GM18909 (cell line): ENCODE measurements at regions not wholly inside any gene's neighbourhood (a gene's known extent, or its start where the extent isn't known, plus 50 kb on each side); places are given as distances from the start of the nearest gene placed in this dataset.

Source experiments
- ATAC-seq: cut with Tn5 transposase; IDR thresholded peaks from one replicate; pipeline ENCODE4 v1.9.1; 2021; ENCODE audit warnings: mild to moderate bottlenecking; ENCODE audit not compliant: unreplicated experiment, poor library complexity

DNA sequence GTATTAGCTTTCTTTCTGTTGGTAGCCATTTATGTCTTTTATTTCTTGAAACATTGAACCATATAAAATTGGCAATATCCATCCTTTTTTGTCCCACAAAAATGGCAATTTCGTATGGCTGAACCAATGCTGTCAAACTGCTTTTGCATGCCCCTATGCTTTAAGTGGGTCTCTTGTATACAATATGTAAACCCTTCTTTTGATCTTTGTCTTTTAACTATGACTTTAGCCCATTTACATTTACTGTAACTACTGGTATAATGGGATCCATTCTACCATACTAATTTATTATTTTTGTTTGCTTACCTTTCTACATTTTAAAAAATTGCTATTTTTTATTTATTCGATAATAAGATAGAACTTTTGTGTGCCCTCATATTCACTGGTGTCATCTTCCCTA lies 93.4 kb downstream of the TENT4A start:
- no peak for ATAC-seq

DNA sequence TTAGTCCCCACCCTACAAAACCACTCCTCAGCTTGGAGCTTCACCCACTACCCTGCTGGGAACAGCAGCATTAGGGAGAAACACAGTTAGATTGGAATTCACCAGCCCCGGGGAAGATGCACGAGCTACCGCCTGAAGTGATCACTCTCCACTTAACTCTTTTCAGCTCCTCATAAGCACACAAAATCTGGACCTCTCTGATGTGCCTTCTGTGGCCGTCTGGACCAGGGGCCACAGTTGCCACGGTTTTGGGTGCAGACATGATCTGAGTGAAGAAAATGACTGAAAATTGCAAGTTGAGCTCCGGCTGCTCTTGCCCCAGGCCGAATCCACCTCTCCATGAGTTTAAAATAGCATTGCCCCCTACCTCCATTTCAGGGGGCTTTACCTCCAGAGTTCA lies 95.2 kb downstream of the TENT4A start:
- ATAC-seq: no peak

DNA sequence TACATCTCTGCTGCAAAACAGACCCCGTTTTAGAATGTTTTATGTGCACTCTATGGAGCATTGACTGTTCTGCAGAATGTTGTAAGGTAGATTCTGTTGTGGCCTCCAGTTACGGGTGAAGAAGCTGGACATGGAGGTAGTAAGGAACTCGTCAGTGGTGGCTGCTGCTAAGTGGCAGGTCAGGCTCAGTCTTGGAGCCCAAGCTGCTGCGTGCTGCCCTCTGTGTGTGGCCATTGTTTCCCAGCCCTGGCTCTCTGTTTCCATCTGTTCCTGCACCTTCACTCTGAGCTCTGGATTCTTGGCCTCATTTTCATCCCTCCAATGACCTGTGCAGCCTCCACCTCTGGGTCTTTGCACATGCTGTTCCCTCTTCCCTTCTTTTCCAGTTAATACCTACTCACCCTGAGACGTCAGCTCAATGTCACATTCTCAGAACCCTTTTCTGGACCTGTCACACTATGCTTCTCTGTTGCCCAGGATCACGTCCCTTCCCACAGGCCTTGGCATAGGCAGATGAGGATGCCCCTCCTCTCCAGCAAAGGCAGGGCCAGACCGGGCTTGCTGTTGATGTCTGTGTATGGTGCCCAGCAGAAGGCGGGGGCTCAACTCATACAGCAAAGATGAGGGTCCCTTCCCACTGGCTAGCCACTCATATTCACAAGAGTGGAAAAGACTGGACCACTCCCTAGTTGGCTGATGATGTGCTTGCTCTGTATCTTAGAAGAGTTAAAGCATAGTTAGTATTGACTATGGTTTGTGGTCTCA lies 97.6 kb downstream of the TENT4A start:
- no peak for ATAC-seq

DNA sequence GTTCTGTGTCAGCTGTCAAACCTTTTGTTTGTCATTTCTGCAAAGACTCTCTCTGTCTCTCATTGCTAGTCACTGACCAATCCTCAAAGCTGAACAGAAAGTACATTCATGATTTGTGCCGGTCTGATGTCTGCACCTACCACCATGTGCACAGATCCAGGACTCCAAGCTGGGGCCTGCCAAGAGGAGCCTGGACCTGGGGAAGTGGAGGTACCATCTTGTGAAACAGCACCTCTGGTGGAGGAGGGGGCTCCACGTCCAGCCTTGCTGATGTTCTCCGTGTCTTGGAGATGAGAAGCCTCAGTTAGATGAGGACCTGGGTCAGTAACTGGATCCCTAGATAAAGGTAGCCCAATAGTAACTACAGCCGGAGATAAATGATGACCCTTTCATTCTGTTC lies 98.9 kb downstream of the TENT4A start:
- no peak for ATAC-seq

DNA sequence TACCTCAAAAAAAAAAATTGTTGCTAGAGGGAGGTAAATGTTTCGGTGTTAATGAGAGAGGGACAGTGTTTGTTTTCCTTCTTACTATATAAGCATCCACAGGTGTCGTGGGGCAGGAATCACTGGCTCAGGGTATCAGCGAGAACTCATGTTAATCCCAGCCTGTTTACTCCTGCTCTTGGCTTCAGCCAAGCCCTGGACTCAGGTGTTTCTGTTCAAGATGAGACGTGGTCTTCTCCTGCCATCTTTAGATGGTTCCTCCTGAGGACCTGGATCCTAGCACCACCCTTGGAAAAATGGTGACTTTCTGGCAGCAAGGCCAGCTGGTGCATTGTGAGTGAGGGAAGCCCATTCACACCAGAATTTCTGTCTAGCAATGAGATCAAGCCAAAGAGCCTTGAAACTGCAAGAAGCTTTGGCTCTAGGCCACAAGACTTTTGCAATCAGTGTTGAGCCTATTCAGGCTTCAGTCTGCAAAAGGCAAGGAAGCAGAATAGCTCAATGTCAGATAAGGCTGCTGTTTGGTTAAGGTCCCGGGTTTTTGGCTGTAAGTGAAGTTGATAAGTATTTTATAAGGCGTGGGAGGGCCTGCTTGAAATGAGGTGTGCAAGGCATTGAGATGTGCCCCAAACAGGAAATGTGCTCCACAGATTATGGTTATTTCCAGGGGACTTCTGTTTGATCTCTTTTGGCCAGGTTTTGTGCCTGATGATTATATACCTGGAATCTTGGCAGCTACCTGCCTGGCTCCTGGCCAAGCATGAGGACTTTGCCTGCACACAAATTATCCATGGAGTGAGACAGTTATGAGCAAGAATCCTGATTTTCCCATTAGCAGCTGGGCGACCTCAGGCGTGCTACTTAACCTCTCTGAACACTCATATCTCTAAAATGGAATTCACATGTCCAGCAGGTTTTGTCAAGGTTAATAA lies 99.8 kb downstream of the TENT4A start:
- no peak for ATAC-seq

DNA sequence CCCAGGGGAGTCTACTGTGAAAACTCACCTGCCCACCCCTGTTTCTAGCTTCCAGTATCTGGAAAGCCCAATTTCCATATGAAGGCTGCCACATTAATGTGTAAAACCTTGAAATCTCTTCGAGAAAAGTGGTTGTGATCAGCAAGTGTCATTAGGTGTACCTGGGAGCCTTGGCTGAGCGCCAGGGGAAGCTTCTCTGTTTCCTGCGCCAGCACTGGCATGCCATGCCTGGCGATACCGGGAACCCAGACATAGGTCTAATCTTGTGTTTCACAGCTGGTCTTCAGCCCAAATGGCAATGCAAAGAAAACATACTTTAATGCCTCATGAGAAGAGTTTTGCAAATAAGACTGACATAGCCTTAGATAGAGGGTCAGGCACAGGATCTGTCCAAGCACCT lies 101.6 kb downstream of the TENT4A start:
- ATAC-seq: no peak

DNA sequence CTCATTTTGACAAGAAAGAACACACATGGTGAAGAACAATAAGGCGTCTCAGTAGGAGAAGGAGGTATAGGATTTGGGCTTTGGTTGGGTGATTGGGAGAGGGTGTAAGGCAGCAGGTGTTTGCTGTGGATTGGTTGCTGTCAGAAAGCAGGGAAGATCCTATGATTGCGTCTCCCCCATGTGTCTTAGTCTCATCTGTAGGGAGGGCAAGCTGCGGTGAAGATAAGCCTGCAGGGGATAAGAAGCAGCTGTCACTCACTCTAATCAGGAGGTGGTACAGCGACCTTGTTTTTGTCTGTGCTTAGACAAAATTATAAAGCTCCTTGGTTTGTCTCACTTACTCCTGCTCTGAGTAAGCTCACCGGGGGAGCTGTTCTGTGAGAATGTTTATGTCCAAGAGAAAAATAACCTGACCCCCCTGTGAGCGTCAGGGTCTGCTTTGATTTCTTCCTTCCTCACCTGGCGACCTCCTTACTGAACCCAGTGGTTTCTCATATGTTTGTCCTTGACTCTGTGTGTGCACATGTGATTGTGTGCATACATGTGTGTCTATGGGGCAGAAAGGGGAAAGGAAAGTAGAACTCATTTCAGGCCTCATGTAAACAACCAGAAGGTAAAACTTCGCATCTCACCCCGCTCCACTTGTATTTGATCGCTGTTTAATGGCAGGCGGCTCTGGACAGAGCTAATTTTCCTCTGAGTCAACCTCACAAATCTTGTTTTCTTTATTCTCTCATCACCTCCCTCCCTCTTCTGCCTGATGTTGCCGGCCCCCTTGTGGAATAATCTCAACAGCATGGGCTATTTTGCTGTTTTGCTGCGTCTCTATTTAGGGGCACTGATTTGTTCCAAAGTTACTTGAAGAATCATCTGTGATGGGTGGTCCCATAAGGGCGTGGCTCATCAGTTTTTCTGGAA lies 105.6 kb downstream of the TENT4A start:
- no peak for ATAC-seq

DNA sequence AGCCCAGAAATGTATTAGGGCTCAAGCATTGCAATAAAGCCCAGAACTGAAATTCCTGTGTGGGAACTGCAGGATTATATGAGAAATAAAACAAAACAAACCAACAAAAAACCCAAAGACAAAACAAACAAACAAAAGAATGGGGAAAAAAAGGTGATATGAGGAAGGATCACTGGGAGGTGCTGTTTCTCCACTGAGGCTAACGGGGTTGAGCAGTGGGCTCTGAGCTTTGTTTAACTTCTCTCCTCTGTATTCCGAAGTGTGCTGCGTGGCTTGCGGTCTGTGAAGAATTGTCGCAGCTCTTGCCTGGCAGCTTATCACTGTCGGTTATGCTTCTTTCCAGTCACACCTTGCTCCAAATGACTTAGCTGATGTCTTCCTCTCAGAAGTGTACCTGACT lies 106.3 kb downstream of the TENT4A start:
- ATAC-seq: no peak

DNA sequence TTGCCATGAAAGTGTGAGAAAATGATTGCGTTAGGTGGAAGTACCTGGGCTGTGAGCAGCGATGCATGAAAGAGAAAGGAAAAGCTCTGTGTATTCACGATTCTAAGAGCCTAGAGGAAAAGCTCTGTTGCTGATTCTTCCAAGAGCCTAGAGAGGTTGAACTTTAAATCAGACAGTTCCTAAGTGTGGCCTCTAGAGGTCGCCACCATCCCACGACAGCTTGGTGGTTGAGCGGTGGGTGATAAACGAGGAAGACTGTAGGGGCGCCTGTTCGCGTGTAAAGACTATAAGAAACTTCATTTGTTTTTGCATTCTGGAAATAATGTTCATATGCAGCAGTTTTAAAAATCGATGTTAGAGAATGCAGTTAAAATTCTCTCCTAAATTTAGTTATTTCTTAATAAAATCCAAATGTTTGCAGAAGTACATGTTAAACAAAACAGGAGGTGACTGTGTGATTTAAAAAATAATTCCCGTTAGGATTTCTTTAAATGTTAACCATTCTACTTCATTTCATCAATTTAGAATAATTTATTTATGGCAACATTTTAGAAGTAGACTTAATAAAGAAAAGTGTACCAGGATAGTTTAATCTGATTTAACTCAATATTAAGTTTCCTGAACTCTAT lies 107.7 kb downstream of the TENT4A start:
- ATAC-seq: peak; percentile 52

DNA sequence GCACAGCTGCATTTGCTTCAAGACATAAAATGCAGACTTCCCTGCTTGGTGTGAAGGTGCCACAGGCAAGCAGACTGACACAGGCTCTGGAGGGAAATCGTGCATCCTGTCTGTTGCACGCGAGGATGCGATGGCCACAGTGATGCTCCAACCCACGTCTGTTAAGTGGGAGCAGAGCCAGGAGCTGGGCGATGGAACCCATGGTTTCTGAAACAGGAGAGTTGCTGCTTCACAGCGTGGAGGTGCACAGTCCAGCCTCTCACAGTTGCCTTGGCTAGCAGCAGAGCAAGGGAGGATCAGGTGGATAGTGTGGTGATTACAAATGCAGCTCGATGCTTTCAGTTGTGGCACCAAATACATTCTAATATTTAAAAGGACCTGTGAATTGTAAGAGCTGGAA lies 108.8 kb downstream of the TENT4A start:
- no peak for ATAC-seq

DNA sequence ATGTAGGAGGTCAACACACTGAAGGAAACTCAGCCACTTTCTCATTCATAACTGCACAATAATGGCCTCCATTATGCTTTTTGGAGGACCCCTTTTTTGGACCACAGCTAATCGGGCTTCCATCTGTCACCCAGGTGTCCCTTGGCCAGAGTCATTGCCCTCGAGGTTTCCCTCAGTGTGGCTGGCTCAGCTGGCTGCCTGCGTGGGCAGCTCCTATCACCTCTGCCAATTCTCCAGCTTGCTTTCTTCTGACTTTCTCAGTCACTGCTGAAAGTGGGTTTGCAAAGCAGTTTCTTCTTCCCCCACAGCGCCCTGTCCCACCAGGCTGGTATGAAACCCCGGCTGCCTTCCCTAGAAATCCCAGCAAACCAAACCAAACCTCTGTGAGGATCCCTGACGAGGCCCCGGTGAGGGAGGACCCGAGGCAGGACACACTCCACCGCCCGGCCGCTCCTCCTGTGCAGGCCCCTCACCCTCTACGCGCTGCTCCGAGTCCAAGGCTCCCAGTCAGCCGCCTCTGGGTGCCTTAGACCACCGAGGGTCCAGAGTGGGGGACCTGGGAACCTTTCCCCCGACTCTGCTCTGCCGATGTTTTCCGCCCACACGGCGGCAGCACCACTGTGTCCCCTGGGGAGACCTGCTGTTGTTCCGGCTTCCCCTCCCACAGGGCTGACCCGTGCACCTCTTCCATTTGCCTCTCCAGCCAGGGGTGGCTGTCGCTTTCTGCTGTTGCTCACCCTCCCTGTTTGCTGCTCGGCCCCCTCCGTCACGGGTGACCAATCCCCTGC lies 109.5 kb downstream of the TENT4A start:
- ATAC-seq: no peak

DNA sequence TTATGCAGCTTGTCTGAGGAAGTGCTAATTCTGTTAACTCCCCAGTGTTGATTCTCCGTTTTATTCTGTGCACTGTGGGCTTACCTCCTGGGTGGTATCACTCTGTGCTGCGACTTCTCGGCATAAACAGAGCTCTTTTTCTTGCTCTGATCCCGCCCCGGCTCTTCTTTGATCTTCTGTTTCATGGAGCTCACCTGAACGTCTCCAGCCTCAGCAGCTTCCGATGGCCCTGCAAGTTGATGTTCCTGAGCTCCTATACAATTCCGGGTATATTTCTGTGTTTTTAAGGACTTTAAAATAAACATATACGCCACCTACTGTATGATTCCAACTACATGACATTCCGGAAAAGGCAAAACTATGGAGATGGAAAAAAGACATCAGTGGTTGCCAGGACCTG lies 110.8 kb downstream of the TENT4A start:
- ATAC-seq: no peak

DNA sequence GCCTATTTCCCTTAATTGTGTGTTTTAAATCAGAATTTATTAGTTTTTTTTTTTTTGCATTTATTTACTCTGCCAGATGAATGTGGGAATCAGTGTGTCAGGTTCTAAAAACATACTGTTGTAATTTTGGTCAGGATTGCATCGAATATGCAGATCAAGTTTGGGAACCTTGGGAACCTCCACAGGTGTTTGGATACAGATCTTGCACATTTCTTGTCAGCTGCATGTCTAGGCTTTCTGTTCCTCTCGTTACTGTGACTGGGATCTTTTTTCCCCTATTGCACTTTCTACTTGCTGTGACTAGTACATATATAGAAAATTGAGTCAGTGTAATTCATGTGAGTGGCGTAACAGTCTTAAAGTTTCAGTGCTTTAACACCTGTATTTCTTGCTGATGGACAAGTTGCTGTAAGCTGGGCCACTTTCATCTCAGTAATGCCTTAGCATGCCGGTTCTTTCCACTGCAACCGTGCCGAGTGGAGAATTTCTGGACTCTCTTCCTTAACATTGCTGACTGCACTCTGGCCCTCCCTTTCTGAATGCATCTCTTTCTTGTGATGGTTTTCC lies 112.5 kb downstream of the TENT4A start:
- no peak for ATAC-seq

DNA sequence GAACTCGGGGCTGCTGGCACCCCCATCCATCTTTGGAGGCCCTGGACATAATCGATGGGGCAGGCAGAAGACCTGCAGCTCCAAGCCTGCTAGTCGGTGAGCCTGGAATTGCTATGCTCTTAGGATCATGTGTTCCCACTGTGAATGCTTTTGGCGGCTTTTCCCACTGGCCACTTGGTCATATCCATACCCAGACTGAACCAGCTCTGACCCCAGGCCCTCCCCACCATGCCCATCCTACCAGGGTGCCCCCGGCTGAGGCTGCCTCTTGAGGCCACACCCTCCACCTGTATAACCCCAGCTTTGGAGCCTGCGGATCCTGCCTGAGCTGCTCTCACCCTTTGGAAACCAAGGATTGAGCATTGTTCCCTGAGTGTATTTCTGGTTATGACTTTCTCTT lies 113.5 kb downstream of the TENT4A start:
- ATAC-seq: no peak

DNA sequence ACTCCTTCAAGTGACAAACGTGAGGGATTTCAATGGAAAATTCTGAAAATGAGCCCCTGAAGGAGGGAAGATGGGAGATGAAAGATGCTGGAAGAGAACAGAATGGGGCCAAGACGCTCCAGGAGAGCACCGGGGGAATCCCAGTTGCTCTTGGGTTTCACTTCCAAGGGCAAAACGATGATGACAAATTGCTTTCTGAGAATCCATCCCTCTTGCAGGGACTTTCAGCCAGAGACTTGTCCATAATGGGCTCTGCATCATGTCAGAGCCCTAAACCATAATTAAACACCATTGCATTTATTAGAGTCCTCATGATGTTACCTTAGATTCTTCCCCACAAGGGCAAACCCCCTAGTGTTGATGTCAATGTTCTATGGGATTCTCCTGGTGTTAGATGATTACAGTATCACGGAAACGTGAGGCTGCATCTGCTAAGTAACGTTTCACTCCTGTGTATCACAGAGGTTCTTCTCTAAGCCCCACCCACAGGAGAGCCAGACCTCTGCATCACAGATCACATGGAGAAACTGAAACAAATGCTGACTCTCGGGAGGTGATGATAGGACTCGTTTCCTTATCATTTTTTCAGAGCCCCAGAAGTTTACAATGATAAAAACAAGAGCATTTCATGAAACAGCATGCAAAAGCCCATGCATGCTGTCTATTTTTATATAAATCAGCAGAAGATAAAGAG lies 114.4 kb downstream of the TENT4A start:
- peak; percentile 81 for ATAC-seq

DNA sequence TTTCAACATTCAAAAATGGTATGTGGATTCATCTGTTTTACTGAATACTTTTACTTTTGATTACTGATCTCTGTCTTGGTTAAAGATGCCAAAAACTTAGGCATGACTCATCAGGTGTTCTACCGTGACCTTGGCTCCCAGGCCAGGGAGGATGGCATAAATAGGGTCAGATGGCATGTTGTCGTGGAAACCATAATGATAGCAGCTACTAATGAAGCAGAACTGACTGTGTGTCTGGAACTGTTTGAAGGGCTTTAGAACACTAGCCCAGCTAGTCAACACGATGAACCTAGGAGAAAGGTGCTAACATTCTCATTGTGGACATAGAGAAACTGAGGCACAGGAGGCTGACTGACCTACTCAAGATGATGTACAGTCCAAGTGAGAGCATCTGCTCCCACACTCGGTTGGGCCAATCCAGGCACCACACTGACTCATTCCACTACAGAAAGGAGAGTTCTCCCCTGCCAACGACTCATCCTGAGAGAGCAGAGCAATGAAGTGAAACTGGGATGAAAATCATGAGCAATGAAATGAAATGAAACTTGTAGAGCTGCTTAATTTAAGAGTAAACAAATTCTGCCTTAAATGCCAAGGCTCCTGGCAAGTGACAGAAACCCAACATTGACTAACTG lies 116.0 kb downstream of the TENT4A start:
- ATAC-seq: peak; percentile 85

DNA sequence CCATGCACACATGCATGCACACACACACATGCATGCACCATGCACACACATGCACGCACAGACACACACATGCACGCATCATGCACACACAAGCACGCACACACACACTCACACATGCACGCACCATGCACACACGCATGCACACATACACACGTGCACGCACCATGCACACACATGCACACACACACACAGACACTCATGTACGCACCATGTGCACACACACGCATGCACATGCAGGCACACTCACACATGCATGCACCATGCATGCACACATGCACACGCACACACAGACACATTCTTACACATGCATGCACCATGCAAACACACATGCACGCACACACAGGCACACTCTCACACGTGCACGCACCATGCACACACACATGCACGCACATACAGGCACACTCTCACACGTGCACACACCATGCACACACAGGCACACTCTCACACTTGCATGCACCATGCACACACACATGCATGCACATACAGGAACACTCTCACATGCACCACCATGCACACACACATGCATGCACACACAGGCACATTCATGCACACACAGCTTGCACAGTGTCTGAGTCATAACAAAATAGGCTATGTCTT lies 117.5 kb downstream of the TENT4A start:
- ATAC-seq: no peak
